ENCODE measurements at regions not wholly inside any gene's neighbourhood (a gene's known extent, or its start where the extent isn't known, plus 50 kb on each side); places are given as distances from the start of the nearest gene placed in this dataset.

- intact Hi-C loops (cut with DNase I), result no loop called here
Observed at GRCh38 chr7:84693483-84693882, 493.4 kb downstream of the SEMA3D start.

GRCh38 chr7:84688671-84689070, 494.1 kb upstream of the SEMA3A start:
- no peak overlapping the region for H3K27ac ChIP-seq
- no peaks in the 10 kb centered on the region for H3K4me1 ChIP-seq
- H3K4me3 ChIP-seq, result no peak overlapping the region
- no peaks in the 10 kb centered on the region for H3K9me3 ChIP-seq
- DNase-seq (no peak), ATAC-seq (no peak)
- intact Hi-C loops (cut with DNase I), result no loop called here
- TF ChIP-seq POLR2A (IDR thresholded peaks at IDR 0.05) (no peak), CTCF (IDR thresholded peaks at IDR 0.05) (no peak)
- H3K27me3 ChIP-seq, result no peaks in the 10 kb centered on the region
- H3K36me3 ChIP-seq, result no peaks in the 10 kb centered on the region

More at GRCh38 chr7:84693483-84693882, 493.4 kb downstream of the SEMA3D start:
- Histone ChIP-seq H3K4me3 (no peak overlapping the region), H3K27ac (no peak overlapping the region), H3K36me3 (no peaks in the 10 kb centered on the region), H3K9me3 (peaks cover 0 to 5% (median 0%) of the 10 kb centered on the region in 12 donors), H3K4me1 (no peaks in the 10 kb centered on the region), H3K27me3 (no peaks in the 10 kb centered on the region)
- no peak for DNase-seq
- WGBS, 4 donors, result 97 to 98% (median 97%) methylated on average over 1 of the region's 1 CpG
- no peak for ATAC-seq
- TF ChIP-seq POLR2A (IDR thresholded peaks at IDR 0.05), result no peak
- no peak for TF ChIP-seq CTCF (IDR thresholded peaks at IDR 0.05)

GRCh38 chr7:84686373-84686772, 491.8 kb upstream of the SEMA3A start:
- Histone ChIP-seq H3K27me3 (no peaks in the 10 kb centered on the region), H3K36me3 (no peaks in the 10 kb centered on the region), H3K4me1 (no peaks in the 10 kb centered on the region), H3K9me3 (no peaks in the 10 kb centered on the region), H3K4me3 (no peak overlapping the region), H3K27ac (no peak overlapping the region)
- DNase-seq, result no peak
- 85 to 91% (median 91%) methylated on average over 1 of the region's 1 CpG for WGBS, 4 donors
- TF ChIP-seq CTCF (IDR thresholded peaks at IDR 0.05) (no peak), POLR2A (IDR thresholded peaks at IDR 0.05) (no peak)
- intact Hi-C loops (cut with DNase I), result no loop called here
- no peak for ATAC-seq

GRCh38 chr7:84684836-84685480, 490.4 kb upstream of the SEMA3A start:
- TF ChIP-seq CTCF (IDR thresholded peaks at IDR 0.05), result no peak
- no peak for TF ChIP-seq POLR2A (IDR thresholded peaks at IDR 0.05)
- Histone ChIP-seq H3K9me3 (no peaks in the 10 kb centered on the region), H3K27ac (no peak overlapping the region), H3K4me3 (no peak overlapping the region), H3K4me1 (no peaks in the 10 kb centered on the region), H3K36me3 (no peaks in the 10 kb centered on the region), H3K27me3 (no peaks in the 10 kb centered on the region)
- intact Hi-C loops (cut with DNase I), result no loop called here
- WGBS, 4 donors, result 95 to 99% (median 97%) methylated on average over 1 of the region's 1 CpG
- ATAC-seq (no peak), DNase-seq (no peak)
